ENCODE measurements at regions not wholly inside any gene's neighbourhood (a gene's known extent, or its start where the extent isn't known, plus 50 kb on each side); places are given as distances from the start of the nearest gene placed in this dataset.
A peak's percentile ranks its signal among the peaks of the same experiment; 100 is the strongest.

GRCh38 chr4:26261405-26261804, 59.4 kb upstream of the RBPJ start:
- ChIA-PET CTCF (interaction anchor here (0.6 kb wide), 1 partner anchor 475 kb away, joined by 3 read pairs; no protein-coding TSS in a partner anchor), POLR2A (no interaction called here)
- no peak for TF ChIP-seq CTCF (IDR thresholded peaks at IDR 0.05; ENCODE audit: insufficient read depth, low read depth, low read length)
- no peaks in the 10 kb centered on the region for H3K36me3 ChIP-seq (ENCODE audit: control insufficient read depth, insufficient read depth, low read length)
- H3K4me3 ChIP-seq (ENCODE audit: low read depth, low read length), result no peak overlapping the region
- H3K27me3 ChIP-seq (ENCODE audit: control insufficient read depth, insufficient read depth, low read length), result no peaks in the 10 kb centered on the region; the same call in 1 of the 2 replicates
- no peak for DNase-seq (ENCODE audit: low read depth)

GRCh38 chr4:26263165-26263564, 57.6 kb upstream of the RBPJ start:
- Histone ChIP-seq H3K36me3 (ENCODE audit: control insufficient read depth, insufficient read depth, low read length) (no peaks in the 10 kb centered on the region), H3K4me3 (ENCODE audit: low read depth, low read length) (no peak overlapping the region), H3K27me3 (ENCODE audit: control insufficient read depth, insufficient read depth, low read length) (no peaks in the 10 kb centered on the region; the same call in 1 of the 2 replicates)
- TF ChIP-seq CTCF (IDR thresholded peaks at IDR 0.05; ENCODE audit: insufficient read depth, low read depth, low read length), result no peak
- POLR2A ChIA-PET, result no interaction called here
- no peak for DNase-seq (ENCODE audit: low read depth)
- CTCF ChIA-PET, result no interaction called here

- CTCF ChIA-PET, result no interaction called here
- Histone ChIP-seq H3K36me3 (ENCODE audit: control insufficient read depth, insufficient read depth, low read length) (no peaks in the 10 kb centered on the region), H3K4me3 (ENCODE audit: low read depth, low read length) (no peak overlapping the region), H3K27me3 (ENCODE audit: control insufficient read depth, insufficient read depth, low read length) (no peaks in the 10 kb centered on the region; the same call in 1 of the 2 replicates)
- no peak for TF ChIP-seq CTCF (IDR thresholded peaks at IDR 0.05; ENCODE audit: insufficient read depth, low read depth, low read length)
- DNase-seq (ENCODE audit: low read depth), result no peak
- POLR2A ChIA-PET, result no interaction called here
Observed at GRCh38 chr4:26264109-26264508, 56.7 kb upstream of the RBPJ start.

GRCh38 chr4:26267087-26267486, 53.7 kb upstream of the RBPJ start:
- Histone ChIP-seq H3K36me3 (ENCODE audit: control insufficient read depth, insufficient read depth, low read length) (no peaks in the 10 kb centered on the region), H3K27me3 (ENCODE audit: control insufficient read depth, insufficient read depth, low read length) (no peaks in the 10 kb centered on the region; the same call in 1 of the 2 replicates), H3K4me3 (ENCODE audit: low read depth, low read length) (no peak overlapping the region)
- DNase-seq (ENCODE audit: low read depth), result peak; percentile 26
- ChIA-PET POLR2A (no interaction called here), CTCF (no interaction called here)
- no peak for TF ChIP-seq CTCF (IDR thresholded peaks at IDR 0.05; ENCODE audit: insufficient read depth, low read depth, low read length)

- Histone ChIP-seq H3K36me3 (ENCODE audit: control insufficient read depth, insufficient read depth, low read length) (no peaks in the 10 kb centered on the region), H3K27me3 (ENCODE audit: control insufficient read depth, insufficient read depth, low read length) (no peaks in the 10 kb centered on the region), H3K4me3 (ENCODE audit: low read depth, low read length) (no peak overlapping the region)
- DNase-seq (ENCODE audit: low read depth), result no peak
- ChIA-PET POLR2A (no interaction called here), CTCF (no interaction called here)
- no peak for TF ChIP-seq CTCF (IDR thresholded peaks at IDR 0.05; ENCODE audit: insufficient read depth, low read depth, low read length)
Observed at GRCh38 chr4:26268246-26268645, 52.6 kb upstream of the RBPJ start.
